GM04504 (cell line): ENCODE measurements at regions not wholly inside any gene's neighbourhood (a gene's known extent, or its start where the extent isn't known, plus 50 kb on each side); places are given as distances from the start of the nearest gene placed in this dataset.

Experiments used
- DNase-seq: peaks from one replicate; pipeline ENCODE4 v3.0.0-alpha.2; 2012; ENCODE audit warnings: low read depth

DNA sequence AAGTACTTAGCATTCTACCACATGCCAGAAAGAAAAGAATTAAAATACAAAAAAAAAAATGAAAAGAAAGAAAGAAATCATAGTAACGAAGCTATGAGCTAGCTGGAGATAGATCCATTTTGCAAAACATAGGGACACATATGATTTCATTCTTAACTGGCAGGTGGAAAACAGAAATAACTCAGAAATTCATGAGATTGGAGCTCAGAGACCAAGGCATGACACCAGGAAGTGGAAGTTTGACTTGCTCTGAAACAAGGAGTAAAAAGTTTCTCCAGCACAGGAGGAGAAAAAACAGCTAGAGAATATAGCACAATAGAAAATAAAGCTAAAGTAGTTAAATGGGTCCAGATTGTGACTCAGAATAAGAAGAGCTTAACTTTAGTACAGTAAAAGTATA lies 278.1 kb downstream of the ZEB2 start:
- DNase-seq = no peak

DNA sequence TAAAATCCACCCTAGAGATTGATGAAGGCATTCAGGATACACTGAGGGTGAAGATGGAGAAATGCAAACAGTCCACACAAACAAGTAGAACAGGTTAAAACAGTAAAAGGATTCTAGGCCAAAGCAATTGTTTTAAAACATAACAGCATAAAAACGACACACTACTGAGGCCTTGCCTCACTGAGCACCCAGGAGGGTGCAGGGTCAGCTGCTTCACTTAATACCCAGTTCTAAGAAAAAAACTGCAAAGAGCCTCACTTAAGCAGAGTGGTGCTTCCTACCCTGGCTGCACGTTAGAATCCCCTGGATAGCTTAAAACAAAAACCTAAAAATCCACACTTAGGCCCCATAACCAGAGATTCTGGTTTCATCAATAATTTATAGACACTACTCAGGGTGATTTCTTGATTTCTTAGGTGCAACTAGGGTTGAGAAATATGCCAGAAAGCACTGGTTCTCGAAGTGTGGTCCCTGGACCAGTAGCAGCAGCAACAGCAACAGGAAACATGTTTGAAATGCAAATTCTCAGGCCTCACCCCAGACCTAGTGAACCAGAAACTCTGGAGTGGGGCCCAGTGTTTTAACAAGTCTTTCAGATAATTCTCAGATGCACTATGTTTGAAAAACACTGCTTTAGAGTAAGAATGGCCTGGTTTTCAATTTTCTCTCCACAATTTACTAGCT lies 279.1 kb downstream of the ZEB2 start:
- no peak for DNase-seq

DNA sequence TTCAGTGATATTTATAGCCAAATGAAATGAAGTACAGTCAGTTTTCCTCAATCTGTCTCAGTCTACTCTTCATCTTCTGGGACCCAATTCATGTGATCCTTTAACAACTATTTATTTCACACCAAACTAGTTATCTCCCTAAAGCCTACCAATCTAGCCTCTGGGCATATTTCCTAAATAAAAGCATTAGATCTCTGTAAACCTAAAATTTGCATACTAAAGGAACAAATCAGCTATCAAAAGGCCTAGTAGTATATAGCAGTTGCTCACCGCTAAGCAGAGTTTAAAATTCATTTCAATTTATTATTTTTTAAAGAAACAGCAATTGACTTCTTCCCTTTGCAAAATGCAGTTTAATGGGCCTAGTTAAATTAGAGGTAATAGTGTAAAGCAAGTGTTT lies 280.2 kb downstream of the ZEB2 start:
- DNase-seq = no peak

DNA sequence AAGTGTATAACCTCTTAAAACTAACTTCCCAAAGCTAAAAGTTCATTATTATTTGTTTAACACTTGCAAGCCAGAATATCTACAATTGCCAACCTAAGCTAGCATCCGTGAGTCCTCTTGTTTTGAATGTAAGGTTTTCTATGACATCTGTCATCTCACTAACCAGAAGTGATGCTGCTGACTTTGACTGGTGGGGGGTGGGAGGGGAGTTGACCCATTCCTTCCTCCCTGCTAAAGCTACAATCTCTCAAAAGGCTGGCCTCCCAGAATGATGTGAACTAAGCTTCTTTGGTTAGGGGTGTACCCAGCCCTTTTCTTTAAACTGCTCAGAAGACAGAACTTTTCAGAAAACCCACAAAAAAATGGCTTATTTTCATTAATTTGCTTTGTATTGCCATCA lies 280.6 kb downstream of the ZEB2 start:
- DNase-seq = no peak

DNA sequence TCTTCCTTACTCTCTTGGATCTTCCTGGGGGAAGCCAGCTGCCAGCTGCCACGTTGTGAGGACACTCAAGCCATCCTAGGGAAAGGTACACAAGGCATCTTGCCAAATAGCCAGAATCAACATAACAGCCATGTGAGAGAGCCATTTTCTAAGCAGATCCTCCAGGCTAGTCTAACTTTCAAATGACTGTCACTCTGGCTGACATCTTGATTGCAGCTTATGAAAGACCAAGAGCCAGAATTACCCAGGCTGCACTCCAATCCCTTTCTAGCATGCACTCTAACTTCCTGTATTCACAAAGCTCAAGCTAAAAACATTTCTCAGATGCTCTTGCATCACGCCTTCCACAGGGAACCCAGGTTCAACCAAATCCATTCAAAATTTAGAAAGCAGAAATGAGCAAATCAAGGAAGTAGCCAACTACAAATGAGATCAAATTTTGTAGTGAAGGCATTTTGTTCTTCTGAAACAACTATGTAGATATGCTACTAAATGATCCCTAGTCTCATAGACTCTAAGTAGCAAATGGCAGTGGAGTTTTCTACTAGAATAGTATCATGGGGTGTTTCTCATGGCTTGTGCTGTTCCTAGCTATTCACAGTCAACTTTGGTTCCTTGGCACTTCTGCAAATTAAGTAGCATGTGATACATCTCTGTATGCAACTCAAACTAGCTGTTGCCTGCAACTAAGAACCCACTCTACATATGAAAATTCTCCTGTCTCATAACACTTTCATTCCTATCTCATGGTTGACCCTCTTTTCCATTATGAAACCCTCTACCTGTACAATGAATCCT lies 281.9 kb downstream of the ZEB2 start:
- no peak for DNase-seq

DNA sequence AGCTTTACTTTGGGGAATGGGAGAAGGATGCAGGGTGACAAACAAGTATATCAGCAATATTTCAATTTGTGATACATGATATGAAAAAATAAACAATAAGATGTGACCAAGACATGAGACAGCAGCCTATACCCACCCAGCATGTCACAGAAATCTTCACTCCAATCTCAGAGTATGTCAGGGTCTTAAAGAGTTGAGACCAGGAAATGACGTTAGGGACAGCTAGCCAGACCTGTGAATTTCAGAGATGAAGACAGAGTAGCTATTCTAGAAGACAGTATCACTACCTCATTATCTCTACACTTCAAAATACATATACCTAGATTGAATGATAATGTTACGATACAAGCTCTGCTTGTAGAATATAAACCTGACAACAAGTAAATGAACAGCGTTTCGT lies 282.8 kb downstream of the ZEB2 start:
- DNase-seq = no peak

DNA sequence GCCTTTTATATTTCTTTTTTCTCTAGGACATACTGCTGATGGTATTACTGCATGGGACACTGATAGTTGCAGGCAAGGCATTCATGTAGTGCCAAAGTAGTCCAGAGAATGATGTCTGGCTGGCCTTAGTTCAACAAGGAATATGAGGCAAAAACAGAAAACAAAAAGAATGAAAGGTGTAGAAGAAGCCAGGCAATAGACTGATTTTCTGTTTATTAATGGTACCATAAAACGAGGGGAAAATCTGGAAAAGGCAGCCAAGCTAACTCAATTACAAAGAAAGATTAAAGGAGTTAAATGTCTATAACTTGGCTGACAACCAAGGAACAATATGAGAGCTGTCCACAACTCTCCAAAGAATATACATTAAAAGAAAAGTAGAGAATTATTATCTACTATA lies 284.9 kb downstream of the ZEB2 start:
- DNase-seq = no peak

DNA sequence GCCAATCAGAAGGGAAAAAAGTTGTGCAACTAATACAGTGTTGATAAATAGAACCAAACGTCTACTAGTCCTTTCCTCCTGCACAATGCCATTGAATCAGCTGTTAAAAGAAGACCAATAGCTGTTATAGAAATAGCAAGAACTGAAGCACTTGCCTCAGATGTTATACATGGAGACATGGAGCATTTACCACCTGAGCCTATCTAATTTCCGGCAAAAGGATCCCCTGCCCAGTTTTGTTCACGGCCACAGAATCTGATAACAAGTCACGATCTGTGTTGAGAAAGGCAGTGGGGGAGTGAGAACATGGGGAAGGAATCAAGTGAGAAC lies 285.4 kb downstream of the ZEB2 start:
- no peak for DNase-seq

DNA sequence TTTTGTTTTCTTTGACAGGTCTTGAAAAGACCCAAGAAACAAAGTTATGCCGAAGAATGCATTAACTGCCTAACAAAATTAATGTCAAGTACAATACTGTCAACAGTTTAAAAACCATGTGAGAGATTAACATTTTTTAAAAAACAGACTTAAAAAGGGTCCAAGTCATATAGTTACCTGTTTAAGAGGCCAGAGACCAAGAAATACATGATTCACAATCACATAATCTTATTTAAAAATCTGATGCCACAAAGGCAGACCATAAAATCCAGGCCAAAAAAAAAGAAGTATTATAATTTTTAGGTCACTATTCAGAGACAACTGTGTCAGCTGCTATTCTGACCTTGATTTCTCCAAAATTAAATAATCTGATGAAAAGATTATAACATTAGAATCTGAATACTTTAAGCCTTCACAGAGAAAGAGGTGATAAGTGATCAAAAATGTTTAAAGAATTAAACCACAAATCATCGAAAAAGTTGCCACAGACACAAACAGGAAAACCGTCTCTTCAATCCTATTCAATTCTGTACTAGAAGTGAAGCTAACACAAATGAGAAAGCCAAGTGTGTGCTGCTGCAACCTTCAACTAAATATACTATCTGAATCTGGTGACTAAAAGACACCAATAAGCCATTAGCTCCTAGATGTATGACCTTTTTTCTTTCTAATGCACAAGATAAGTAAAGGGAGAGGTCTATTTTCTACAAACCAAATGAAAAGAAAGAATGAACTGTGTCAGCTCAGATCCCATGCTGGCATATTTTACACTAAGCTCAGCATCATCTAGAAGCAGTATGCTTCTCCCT lies 286.0 kb downstream of the ZEB2 start:
- DNase-seq = no peak

DNA sequence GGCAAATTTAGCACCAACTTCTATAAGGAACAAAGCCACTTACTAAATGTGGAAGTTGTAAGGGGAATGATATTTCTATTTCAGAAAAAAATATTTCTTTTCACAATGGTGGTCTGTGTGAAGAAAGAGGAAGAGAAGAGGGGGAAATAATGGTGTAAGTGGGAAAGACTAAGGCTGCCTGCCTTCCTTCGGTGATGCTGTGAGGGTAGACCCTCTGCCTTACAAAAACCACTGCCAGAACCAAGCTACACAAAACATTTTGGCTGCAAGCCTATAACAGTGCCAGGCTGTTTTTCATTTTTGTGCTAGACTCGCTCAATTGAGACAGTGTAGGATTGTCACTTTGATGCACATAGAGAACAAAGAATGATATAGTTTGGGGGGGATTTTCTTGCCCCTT lies 286.6 kb downstream of the ZEB2 start:
- DNase-seq = no peak

DNA sequence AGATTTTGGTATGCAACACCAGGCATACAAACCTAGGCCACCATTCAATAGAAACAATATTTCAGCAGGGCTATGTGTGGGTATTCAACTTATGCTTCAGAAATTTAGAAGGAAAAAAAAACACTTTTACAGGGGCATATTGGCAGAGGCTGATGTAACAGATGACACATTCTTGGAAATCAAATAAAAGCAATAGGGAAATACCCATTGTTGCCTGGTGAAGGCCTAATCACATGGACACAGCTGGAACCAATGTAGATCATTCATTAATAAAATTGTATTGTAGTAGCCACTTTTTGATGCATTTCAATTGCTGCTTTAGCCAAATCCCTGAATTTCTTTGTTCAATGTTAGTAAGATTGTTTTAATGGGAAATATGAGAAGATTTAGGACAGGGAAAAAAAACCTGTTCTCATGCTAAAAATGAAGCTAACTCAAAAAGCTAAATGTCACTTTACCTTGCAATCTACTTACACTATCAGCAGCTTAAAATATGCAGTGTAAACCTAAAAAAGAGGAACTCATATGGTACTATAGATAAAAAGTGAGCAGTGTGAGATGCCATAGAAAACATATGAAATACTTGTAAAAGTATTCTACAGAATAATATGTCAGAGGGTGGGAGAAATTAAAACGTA lies 289.4 kb downstream of the ZEB2 start:
- DNase-seq = peak; percentile 11

DNA sequence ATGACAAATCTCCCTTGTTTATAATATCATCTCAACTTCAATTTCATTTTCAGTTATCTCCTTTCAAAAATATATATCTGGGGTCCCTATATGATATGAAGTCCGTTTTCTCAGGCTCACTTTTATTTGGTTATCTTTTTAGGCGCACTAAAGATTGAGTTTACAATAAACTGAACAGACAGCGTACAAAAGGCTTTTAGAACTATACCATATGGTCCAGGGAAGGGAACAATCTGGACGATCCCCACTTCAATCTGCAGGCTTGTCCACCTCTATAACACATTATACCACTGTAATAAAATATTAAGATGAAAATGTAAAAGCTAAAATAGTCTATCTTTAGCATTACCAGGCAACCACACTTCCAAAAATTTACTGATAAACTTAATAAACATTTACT lies 289.9 kb downstream of the ZEB2 start:
- DNase-seq = no peak

DNA sequence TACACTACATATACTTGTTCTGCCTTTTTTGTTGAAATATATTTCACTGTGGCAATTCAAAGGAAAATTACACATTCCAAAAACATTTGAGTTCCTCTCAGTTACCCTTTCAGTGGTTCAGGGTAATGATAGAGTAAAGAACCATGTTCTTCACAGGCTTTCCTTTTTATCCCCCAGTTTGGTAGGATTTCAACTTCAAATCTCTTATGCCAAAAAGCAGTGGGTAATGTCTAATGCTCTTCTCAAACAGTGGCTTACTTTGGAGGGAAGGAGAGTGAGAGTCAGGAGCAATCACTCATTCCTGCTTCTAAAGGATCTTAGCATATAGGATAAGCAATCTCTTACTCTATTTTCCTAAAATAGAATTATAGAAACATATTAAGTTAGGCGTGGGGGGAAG lies 290.6 kb downstream of the ZEB2 start:
- no peak for DNase-seq

DNA sequence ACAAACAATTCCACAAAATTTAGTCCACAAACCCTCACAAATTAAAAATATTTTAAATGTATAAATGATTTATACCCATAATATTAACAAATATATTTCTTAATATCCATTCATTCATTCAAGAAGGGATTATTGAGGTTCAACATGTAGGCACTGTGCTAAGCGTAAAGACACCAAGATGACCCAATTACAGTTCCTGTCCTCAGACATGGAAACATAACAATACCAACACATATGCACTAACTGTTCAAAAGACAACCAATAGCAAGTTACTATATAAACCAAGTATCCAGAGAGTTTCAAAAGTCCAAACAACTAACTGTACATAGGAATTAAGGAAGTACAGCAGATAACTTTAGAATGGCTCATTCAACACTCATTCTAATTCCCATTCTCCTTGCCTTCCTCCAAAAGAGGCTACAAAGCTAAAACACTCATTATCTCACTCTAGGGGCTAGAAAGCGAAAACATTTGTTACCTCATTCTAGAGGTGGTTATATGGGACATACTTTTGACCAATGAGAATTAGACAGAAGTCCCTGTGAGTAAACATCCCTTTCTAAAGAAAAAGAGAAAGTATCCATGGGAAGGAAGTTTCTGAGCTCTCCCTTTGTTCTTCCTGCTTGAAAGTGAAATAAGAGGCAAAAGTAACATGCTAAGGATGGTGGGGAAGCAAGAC lies 292.4 kb downstream of the ZEB2 start:
- DNase-seq = no peak

DNA sequence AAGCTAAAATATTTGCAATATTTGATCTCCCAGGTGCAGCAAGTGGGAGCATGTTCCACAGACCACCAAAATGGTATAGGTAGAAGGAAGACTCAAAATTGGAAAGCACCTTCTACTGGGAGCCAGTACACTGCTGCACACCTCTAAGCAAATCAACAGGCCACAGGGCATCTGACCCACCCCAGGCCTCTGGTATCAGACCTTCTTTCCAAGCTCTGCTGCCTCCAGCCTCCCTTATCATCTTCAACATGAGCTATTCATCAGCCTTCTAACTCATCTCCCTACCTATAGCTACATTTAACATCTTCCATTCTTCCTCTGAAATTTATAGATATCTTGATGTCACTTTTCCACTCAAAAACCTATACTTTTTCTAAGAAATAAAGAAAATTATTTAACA lies 294.8 kb downstream of the ZEB2 start:
- DNase-seq = no peak

DNA sequence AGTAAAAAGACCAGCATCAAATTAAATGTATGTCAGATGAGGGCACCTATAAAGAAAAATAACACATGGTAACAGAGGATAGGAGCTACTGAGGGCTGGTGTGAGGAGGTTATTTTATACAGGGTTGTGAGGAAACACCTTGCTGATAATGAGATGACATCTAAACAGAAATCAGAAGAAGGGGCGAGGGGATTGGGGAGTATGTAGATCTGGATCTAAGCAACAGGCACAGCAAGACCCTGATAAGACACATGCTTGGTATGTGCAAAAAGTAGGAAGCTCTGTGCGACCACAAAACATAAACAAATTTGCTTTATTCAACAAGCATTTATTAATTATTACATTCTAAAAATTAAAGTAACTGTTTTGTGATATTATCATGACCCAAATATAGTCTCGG lies 295.4 kb downstream of the ZEB2 start:
- DNase-seq = no peak

DNA sequence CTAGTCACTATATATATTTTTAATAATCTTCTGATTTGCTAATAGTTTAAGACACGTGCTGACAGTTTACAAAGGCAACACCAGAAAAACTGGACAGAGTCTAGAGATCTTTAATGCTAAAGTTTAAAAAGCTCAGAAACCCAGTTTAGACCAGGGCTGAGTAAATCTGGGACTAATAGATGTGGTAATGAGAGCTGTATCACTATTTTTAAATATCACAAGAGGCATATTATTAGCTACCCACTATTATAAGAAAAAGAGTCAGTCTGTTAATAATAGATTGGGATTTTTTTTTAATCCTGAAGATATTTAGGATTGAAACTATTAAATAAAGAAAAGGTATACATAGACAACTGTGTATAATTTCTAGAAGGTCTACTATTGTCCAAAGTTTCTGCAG lies 299.9 kb downstream of the ZEB2 start:
- DNase-seq = no peak

DNA sequence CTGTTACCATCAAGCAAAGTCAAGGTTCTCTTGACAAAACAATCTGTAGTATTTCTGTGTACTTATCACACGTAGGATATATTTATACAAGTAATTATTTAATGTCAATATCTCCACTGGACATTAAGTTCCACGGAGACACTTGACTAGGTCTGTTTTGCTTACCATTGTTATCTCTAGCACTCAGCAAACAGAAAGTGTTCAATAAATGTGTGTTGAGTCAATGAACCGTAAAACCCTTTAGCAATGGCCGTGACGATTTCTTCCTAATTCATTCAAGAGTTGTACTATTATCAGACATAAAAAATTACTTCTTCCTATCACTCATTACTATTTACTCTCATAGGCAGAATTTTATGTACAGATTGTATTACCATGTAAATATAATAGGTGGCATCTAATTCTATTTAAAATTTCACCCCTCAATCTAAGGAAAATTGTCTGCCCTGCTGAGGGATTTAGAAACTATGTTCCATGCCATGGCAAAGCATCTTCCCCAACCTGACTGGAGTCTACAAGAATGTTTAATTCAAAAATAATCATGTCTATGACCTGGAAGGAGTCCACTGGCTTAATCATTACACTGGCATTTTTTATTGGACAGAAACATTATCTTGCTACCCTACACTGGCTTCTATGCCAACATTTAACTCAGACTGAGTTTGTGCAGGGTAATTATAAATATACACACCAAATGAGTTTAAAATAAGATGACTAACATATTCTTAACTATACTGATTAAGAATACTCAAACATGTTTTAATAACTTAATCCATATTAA lies 301.9 kb downstream of the ZEB2 start:
- DNase-seq = no peak

DNA sequence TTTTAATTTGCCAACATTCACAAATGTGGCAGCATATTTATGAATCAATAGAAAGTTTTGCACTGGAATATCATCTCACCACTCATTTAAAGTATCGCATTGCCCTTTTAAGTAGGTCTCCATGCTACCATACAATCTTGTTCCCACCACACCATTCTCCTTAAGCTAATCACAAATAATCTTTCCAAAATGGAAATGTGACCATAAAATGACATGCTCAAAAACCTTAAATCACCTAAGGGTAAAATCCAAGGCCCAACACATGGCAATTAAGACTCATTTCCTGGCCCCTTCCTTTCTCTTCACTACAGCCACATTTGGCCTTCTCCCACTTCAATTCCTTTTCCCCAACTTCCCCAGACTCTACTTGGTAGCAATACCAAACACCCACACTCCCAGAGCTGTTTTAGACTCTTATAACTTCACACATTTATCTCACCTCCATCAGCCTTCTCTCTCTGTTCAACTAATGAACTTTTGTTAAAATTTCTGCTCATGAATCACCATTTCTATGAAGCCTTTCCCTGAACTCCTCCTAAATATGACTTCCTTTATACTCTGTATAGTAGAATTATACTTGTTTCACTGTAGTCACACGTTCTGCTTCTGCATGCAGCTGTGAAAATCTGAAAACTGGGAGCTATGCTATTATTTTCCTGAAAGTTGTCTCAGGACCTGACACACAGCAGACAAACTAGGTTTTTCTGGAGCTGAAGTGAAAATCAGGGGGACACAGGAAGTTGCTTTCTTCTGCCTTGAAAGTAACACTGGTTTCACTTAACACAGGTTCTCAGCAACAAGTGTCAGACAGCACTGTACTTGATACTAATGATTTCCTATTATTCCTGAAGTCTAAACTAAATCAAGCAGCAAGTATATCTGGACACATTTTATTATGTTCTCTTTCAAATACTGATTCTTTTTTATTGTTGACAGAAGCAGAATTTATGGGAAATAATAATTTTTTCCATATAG lies 303.9 kb downstream of the ZEB2 start:
- no peak for DNase-seq

DNA sequence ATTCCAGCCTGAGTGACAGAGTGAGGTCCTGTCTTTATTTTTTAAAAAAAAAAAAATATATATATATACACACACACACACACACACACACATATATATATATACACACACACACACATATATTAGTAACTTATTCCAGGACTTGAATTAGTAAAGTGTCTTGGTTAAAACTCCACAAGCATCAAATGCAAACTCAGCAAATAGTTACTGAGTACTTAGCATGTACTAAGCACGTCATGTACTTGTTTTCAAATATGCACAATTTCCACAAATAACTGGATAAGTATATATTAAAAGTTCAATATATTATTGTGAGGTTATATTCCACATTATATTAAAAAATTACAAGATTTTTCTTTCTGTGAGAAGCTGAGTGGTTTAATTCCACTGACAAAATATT lies 304.7 kb downstream of the ZEB2 start:
- DNase-seq = no peak
